ENCODE measurements at regions not wholly inside any gene's neighbourhood (a gene's known extent, or its start where the extent isn't known, plus 50 kb on each side); places are given as distances from the start of the nearest gene placed in this dataset.
"Not testable (repeated sequence)": the region's sequence is repeated elsewhere in the genome, so short reads cannot be mapped to it uniquely, and the experiment has no call there.

- not testable (repeated sequence) for TF ChIP-seq CTCF (conservative IDR thresholded peaks at IDR 0.05; ENCODE audit: low read length); EZH2phosphoT487 (IDR thresholded peaks at IDR 0.05; ENCODE audit: borderline replicate concordance)
Measured at GRCh38 chr1:221969298-221969858, 227.5 kb upstream of the DUSP10 start.
